Erythroblast (primary cell): ENCODE measurements at regions not wholly inside any gene's neighbourhood (a gene's known extent, or its start where the extent isn't known, plus 50 kb on each side); places are given as distances from the start of the nearest gene placed in this dataset.

ENCODE experiments used
- GATA1 ChIP-seq: IDR thresholded peaks from 2 replicates; pipeline ENCODE4 v1.6.1; 2011; ENCODE audit warnings: low read depth, mild to moderate bottlenecking, control low read depth, low read length, moderate library complexity
- POLR2A ChIP-seq: IDR thresholded peaks from 2 replicates; pipeline ENCODE4 v1.6.1; 2011; ENCODE audit warnings: mild to moderate bottlenecking, low read length

GRCh38 chr2:66279024-66279423 lies 155.9 kb upstream of the MEIS1 start:
- TF ChIP-seq POLR2A = no peak
- TF ChIP-seq GATA1 = no peak
